ENCODE measurements at regions not wholly inside any gene's neighbourhood (a gene's known extent, or its start where the extent isn't known, plus 50 kb on each side); places are given as distances from the start of the nearest gene placed in this dataset.

GRCh38 chr11:95652002-95652472, 137.5 kb downstream of the FAM76B start:
- H3K27me3 ChIP-seq (ENCODE audit: control insufficient read depth, insufficient read depth, low read length) = no peaks in the 10 kb centered on the region; the same call in 1 of the 2 replicates
- no peaks in the 10 kb centered on the region for H3K36me3 ChIP-seq (ENCODE audit: control insufficient read depth, insufficient read depth, low read length)
- no peak overlapping the region for H3K27ac ChIP-seq (ENCODE audit: low read length)
- POLR2A ChIA-PET = no interaction called here
- CTCF ChIA-PET = no interaction called here
- ATAC-seq (no peak), DNase-seq (ENCODE audit: low read depth, low spot score) (no peak)
- no TSS peak for BruUV-seq (replicated peaks)
- no peak overlapping the region for H3K4me3 ChIP-seq (ENCODE audit: low read depth in 2 of 2, low read length in 2 of 2)
- no peaks in the 10 kb centered on the region for H3K9me3 ChIP-seq (ENCODE audit: control insufficient read depth, insufficient read depth, low read depth, low read length)
- in situ Hi-C loops (cut with HindIII; ENCODE audit: low pct_unique_long_range_greater_than_20kb, low sequenced_read_pairs) (no loop called here), intact Hi-C loops (cut with micrococcal nuclease; ENCODE audit: unreplicated experiment) (no loop called here)
- TF ChIP-seq REST (IDR thresholded peaks at IDR 0.05; ENCODE audit: insufficient read depth in 1 of 2, low read depth in 2 of 2, low read length in 1 of 2) (no peak), SIN3A (IDR thresholded peaks at IDR 0.05; ENCODE audit: borderline replicate concordance, insufficient read depth, low read depth, low read length) (no peak), TCF7L2 (IDR thresholded peaks at IDR 0.05; ENCODE audit: low read depth, low read length) (no peak), CTCF (IDR thresholded peaks at IDR 0.05) (no peak), POLR2AphosphoS5 (IDR thresholded peaks at IDR 0.05; ENCODE audit: low read depth, low read length) (no peak)
- H3K4me1 ChIP-seq (ENCODE audit: control insufficient read depth, insufficient read depth, low read length) = no peaks in the 10 kb centered on the region

GRCh38 chr11:95650276-95650675, 139.3 kb downstream of the FAM76B start:
- DNase-seq (ENCODE audit: low read depth, low spot score) = no peak
- Histone ChIP-seq H3K9me3 (ENCODE audit: control insufficient read depth, insufficient read depth, low read depth, low read length) (no peaks in the 10 kb centered on the region), H3K27ac (ENCODE audit: low read length) (no peak overlapping the region), H3K36me3 (ENCODE audit: control insufficient read depth, insufficient read depth, low read length) (no peaks in the 10 kb centered on the region), H3K27me3 (ENCODE audit: control insufficient read depth, insufficient read depth, low read length) (no peaks in the 10 kb centered on the region; the same call in 1 of the 2 replicates), H3K4me3 (ENCODE audit: low read depth in 2 of 2, low read length in 2 of 2) (no peak overlapping the region), H3K4me1 (ENCODE audit: control insufficient read depth, insufficient read depth, low read length) (no peaks in the 10 kb centered on the region)
- ChIA-PET POLR2A (no interaction called here), CTCF (no interaction called here)
- TF ChIP-seq CTCF (IDR thresholded peaks at IDR 0.05) (no peak), REST (IDR thresholded peaks at IDR 0.05; ENCODE audit: insufficient read depth in 1 of 2, low read depth in 2 of 2, low read length in 1 of 2) (no peak), SIN3A (IDR thresholded peaks at IDR 0.05; ENCODE audit: borderline replicate concordance, insufficient read depth, low read depth, low read length) (no peak), POLR2AphosphoS5 (IDR thresholded peaks at IDR 0.05; ENCODE audit: low read depth, low read length) (no peak), TCF7L2 (IDR thresholded peaks at IDR 0.05; ENCODE audit: low read depth, low read length) (no peak)
- no peak for ATAC-seq
- BruUV-seq (replicated peaks) = no TSS peak
- in situ Hi-C loops (cut with HindIII; ENCODE audit: low pct_unique_long_range_greater_than_20kb, low sequenced_read_pairs) (no loop called here), intact Hi-C loops (cut with micrococcal nuclease; ENCODE audit: unreplicated experiment) (no loop called here)

Data from Panc1 (cell line).